GM18499 (cell line): ENCODE measurements at regions not wholly inside any gene's neighbourhood (a gene's known extent, or its start where the extent isn't known, plus 50 kb on each side); places are given as distances from the start of the nearest gene placed in this dataset.

Experiments
- ATAC-seq: cut with Tn5 transposase; IDR thresholded peaks from one replicate; pipeline ENCODE4 v1.9.1; 2021; ENCODE audit warnings: moderate number of reproducible peaks; ENCODE audit not compliant: insufficient read depth, unreplicated experiment

DNA sequence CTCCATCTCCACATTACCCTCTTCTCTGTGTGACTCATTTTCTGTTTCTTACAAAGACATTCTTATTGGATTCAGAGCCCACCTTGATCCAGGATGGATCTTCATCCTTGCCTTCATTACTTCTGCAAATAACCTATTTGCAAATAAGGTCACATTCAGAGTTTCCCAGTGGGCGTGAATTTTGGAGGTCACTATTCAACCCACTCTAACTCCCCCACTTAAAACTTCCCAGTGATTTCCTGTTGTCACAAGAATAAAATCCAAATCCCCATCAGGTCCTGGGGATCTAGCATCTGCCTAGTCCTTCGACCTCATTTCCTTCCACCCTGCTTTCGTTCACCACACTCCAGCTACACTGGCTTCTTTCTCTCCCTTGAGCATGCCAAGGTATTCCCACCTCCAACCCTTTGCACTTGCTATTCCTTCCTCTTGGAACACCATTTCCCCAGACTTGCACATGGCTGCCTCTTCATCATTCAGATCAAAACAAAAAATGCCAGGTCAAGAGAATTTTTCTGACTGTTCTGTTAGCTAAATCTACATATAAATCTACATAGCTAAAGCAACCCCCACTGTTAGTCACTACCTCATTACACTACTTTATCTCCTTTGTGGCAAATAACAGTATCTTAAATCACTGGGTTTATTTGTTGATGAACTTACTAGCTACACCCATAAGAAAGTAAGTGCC lies 187.2 kb downstream of the TOMM20 start:
- no peak for ATAC-seq

DNA sequence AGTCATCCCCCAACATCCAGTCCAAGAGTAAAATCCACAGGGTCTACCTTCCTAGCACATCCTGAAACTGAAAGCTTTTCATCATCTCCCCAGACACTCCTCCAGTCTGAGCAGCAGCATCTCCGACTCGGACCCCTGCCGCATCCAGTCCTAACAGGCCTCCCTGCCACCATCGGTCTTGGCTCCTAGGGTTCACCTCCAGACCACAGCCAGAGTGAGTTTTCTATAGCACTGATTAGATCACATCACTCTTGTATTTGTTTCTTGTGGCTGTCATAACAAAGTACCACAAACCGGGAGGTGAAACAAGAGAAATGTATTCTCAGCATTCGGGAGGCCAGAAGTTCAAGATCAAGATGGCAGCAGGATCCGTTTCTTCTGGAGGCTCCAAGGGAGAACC lies 187.8 kb downstream of the TOMM20 start:
- ATAC-seq: no peak

DNA sequence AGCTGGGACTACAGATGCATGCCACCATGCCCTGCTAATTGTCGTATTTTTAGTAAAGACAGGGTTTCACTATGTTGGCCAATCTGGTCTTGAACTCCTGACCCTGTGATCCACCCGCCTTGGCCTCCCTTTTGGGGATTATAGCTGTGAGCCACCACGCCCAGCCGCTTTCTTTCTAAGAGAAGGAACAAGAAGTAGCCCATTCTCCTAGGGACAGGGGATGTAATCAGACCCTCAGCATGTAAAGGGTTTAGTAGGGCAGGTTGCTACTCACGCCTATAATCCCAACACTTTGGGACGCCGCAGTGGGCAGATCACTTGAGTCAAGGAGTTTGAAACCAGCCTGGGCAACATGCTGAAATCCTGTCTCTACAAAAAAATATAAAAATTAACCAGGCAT lies 189.7 kb downstream of the TOMM20 start:
- ATAC-seq: no peak

DNA sequence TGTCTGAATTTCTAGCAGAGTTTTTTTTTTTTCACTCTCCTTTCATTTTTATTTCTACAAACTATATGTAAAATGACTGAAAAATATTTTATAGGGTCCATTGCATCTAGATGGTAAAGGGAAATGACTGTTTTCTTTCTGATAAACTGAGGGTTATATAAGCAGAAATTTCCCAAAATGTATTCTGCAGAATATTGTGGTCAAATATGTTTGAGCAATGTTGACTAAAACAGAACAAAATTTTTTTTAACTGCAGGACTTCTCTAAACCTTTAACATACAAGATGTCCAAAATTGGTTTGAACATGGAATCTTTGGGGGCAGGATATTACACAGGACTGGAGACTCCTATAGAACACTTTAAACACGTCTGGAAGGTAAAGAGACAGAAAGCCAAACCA lies 190.5 kb downstream of the TOMM20 start:
- ATAC-seq: no peak

DNA sequence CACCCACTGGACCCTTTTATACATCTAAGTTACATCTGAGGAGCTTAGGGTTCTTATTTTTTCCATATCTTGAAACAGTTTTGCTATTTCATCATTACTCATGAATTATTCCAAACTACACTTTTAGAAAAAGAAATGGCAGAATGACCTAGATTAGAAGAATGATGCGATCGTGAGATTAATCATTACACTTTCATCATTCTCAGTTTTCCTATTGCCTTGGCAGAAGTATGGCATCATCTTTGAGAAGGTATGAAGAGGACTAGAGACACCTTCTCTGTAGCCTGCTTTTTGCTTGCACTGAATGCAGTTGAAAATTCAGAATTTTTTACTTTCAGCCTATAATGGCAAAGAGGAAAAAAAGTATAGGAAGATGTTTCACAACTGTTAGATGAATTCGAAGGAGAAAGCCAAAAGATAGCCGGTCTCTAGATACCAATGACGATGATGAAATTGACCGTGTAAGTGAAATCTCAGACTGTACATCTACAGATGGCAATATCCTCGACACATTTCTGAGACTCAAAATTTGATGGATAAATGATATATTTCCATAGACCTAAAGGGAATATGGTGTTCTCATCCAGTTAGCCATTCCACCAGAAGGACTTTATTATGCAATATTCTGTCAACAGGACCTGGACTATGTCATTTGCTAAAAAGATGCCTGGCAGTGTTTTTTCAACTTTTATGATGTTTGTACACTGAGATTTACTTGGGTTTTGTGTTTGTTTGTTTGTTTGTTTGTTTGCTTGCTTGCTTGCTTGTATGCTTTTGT lies 191.8 kb downstream of the TOMM20 start:
- no peak for ATAC-seq

DNA sequence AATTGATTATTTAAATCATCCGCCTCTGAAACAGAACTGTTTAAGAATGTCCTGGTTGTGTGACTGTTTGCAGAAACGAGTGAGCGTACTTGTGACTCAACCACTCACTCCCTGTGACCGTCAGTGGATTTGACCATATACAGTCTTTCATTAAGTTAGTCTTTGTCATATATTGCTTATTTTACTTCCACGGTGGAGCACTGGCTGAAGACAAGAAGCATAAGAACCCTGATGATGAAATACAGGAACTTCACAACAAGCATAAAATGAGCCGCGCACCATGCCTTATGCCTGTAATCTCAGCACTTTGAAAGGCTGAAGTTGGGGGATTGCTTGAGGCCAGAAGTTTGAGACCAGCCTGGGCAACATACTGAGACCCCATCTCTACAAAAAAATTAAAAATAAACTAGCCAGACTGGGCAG lies 194.0 kb downstream of the TOMM20 start:
- no peak for ATAC-seq

DNA sequence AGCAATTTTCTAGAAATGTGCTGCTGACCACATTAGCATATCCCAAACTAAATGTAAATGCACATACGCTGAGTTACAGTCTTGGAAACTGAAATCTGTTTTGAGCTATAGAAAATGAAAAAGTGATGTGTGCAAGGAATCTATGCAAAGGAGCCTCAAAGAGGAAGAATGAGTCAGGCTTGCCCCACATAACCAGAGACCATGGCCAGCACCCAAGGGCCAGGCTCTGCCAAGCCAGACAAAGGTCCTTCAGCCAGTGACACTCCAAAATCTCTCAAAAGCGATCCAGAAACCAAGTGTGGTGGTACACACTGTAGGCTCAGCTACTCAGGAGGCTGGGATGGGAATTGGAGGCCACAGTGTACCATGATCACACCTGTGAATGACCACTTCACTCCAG lies 195.2 kb downstream of the TOMM20 start:
- ATAC-seq: peak; percentile 86

DNA sequence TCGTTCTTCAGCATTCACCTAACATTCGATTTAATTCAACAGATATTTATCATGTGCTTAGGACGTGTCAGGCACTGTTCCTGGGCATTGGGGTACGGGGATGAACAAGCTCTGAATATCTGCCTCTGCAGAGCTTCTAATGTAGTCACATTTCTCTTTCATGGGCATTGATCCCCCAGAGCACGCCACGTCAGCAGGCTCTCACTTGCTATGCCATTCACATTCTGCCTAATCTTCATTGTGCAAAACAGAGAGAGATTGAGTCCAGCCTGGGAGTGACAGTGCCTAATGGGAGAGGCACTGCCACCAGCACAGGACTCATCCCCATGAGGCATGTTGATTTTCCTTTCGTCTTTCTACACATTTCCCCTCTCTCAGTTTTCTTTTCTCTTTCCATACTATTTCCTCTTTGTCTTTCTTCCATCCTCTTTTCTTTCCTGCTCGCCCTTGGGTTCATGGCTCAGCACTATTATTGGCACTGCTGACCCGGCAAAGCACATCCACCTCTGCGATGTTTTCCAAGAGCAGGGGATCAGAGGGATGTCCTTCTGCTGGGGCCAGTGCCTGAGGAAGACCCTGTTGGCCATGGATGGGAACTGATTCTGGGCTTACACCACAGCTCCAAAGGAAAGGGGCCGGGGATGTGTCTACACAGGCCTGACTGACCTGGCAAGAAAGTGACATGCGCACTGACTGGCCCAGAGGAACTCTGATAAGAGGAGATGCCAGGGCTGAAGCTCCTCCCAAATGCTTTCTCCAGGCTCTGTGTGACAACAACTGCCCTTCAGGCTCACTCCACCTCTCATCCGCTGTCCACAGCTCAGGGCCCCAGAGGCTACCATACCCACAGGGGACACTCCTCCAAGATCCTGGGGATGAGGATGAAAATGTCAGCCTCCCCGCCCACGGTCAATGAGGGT lies 195.9 kb downstream of the TOMM20 start:
- peak; percentile 17 for ATAC-seq

DNA sequence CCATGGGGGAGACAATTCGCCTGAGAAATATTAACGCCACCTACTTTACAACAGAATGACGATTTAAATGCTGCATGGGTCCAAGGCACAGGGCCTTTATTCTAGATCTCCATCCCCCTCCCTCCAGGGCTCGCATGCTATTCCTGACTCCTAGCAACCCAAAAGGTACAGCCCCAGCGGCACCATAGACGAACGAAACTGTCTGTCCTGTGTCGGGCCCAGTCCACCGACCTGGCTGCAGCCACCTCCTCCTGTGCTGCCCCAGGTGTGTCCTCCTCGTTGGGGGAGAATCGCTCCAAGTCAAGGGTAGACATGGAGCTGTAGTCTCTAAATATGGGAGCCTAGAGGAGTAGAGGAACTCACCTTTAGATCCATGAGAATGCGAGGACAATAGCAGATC lies 196.5 kb downstream of the TOMM20 start:
- ATAC-seq: no peak

DNA sequence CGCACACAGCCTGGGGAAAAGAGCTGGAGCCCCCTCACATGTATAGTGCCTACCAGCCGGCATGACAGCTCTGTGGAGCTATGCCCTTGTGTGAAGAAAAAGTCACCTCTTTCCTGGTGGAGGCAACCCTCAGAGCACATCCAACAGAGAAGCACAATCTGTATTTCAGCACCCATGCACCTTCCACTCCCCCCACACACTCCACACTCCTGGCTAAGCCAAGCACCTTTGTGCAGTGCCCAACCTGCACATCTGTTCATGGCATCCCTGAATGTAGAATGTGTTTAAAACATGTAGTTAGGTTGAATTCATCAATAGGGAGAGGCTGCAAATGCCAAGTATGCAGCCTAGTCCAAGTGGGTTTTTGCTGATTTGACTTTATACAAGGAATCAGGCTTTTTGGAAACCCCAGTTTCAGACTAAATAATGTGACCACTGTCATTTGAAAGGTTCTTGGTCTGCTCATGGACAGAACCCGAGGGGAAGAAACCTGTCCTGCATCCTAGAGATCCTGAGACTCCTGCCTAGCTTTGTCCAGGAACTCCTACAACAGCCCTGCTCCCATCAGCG lies 197.1 kb downstream of the TOMM20 start:
- no peak for ATAC-seq

DNA sequence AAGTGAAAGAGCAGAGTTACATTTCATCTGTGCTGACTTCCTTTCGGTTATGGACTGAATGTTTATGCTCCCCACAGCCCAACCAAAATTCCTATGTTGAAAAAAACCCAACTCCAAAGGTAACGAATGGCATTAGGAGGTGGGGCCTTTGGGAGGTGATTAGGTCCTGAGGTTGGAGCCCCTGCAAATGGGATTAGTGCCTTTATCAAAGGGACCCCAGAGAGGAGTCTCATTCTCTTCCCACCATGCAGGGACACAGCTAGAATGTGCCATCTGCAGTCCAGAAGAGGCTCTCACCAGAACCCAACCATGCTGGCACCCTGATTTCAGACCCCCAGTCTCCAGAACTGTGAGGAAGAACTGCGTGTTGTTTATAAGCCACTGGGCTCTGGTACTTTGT lies 199.3 kb downstream of the TOMM20 start:
- ATAC-seq: no peak

DNA sequence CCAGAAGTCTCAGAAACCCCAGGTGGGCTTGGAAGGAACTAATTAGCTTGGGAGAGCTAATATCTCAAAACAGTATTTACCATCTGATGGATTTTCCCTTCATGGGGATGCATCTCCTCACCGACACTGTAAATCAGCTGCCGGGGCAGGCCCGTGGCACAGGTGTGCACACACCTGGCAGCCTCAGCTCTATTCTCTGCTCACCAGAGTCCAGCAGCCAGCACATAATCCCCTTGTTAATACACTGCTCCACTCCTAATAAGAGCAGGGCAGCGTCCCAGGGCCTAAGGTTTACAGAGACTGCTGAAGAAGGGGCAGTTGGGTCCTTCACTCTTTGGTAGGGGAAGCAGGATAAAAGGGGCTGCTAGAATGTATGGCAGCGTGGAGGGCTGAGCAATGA lies 200.0 kb downstream of the TOMM20 start:
- ATAC-seq: no peak

DNA sequence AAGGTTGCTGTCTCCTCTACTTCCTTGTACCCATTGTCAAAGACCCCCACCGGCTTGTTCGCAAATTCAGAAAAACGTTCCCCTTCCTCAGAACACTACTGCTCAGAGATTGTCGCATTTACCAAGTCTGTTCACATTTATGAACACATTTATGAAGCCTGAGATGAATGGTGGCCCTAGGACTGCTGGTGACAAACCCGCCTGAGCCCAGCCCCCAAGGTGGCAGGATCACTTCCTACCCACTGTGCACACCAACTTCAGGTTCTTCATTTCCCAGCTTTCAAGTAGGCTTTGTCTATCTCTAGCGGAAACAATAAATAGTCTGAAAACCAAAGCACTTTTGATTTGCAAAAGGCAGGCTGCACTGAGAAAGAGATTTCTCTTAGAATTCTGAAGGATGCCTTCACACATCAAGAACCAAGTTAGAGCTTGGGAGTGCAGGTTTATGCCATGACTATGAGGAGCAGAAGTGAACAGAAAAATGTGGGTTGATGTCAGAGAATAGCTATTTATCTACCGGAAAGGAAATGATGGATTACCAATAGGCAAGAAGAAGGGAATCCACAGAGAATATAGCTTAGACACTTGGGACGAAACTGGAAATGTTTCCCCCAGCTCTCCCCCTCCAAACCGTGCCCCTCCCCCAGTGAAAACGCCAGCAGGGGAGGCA lies 200.5 kb downstream of the TOMM20 start:
- no peak for ATAC-seq

DNA sequence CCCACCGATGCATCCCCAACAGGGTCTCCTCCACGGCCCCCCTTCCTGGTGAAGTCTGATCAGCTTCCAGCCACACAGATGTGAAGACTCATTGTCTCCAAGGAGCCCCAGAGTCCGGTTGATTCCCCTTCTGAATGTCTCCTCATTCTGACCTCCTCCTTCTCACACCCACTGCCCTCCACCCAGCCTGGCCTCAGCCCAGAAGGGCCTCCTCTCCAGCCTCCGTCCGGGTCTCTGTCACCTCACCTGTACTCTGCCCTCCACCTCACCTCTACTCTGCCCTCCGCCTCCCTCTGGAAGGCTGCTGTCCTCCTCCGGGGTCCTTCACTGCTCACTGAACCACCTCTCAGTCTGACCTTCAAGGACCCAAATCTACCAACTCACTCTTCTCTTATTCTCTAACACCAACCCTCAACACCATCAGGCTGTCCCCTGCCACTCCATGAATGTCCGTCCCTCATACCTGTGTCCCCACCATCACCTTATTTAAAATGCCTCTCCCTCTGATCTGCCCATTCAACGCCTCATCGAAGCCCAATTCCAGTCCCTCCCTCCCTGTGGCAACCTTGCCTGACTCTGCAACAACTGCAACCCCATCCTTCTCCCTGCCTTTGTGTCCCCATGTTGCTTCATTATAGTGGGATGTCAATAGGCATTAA lies 201.2 kb downstream of the TOMM20 start:
- no peak for ATAC-seq

DNA sequence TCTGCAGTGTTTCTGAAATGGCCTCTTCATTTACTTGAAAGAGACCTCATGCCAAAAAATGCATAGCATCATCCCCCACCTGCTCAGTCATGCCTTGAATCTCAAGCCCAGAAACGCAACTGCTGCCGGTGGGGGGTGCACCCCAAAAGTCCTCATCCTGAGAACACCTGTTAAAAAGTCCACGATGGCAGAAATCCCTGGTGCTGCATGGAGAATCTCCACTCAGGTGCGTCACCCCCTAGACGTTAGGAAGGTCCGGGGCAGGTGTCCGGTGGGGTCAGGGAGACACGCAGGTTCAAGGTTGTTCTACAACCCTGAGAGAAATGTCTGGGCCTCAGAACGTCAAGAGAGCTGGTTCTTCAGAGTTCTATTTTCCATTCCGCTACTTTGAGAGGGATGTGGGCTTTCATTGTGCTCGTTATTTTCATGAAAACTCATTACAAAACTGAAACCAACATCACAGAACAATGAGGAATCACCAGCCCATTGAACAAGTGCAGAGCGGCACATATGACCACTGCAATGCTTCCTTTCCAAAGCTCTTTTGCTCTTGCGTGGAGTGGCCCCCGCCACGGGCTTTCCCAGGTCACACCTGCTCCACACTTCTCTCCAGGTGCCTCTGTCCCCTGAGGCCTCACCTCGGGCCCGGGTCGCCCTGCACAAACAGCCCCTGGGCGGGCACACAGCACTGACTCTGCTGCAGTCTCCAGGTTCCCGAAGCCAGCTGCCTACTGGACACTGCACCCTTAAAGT lies 201.9 kb downstream of the TOMM20 start:
- ATAC-seq: peak; percentile 83

DNA sequence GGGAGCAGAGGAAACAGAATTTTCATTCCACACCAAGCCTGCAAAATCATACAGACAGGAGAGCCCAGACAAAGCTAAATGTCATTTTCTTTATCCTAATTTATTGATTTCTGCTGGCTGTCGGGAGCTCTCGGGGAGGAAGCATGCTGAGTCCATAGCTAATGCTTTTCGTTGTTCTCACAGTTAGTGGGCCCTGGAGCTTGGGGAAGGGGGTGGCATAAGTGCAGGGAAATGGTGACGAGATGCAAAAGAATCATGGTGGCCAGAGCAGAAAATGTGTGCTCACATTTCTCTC lies 202.4 kb downstream of the TOMM20 start:
- no peak for ATAC-seq

DNA sequence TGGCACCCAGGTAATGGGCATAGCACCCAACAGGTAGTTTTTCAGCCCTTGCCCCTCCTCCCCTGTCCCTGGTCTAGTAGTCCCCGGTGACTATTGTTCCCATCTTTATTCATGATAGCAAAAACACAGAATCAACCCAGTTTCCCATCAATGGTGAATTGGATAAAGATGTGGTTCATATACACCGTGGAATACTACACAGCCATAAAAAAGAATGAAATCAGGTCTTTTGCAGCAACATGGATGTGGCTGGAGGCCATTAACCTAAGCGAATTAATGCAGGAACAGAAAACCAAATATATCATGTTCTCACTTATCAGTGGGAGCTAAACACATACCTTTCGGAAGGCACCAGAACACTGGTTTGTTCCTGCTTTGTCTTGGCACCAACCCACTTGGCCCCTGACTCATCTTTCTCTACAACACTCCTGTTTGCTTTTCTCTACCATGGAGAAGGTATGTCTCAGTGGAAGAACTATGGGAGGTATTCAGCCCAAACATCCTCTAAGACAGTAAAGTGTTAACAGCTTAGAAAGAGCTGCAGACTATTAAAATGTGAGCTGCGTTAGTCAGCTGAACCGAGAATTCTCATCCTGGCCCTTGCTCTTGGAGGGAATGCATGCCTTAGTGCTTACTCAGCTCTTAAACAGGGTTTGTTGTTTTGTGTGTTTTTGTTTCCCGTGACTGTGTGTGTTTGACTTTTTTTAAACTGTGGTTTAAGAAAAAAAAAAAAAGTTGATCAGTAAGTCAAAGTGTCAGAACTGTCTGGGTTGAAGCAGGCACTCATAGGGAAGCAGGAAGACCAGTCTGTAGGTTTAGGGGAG lies 203.0 kb downstream of the TOMM20 start:
- no peak for ATAC-seq
